Panc1 (cell line): ENCODE measurements at regions not wholly inside any gene's neighbourhood (a gene's known extent, or its start where the extent isn't known, plus 50 kb on each side); places are given as distances from the start of the nearest gene placed in this dataset.

ENCODE experiments used
- ATAC-seq: fragments of 200-7000 bp; cut with Tn5 transposase; 2 replicates; pipeline ENCODE4 v1.9.1; 2020; ENCODE audit warnings: mild to moderate bottlenecking, moderate library complexity
- BruUV-seq: library from RNA; stranded (reverse); fragments of 400-500 nt; replicated peaks from 2 replicates; lab custom pipeline; 2021; lab: Mats Ljungman, UMichigan
- CTCF ChIA-PET: fragments of 300-600 bp; sonication (Branson Sonifier 250); formaldehyde crosslinking; loops from one replicate; lab custom pipeline; 2022; ENCODE audit warnings: antibody characterized with exemption; lab: Charles Lee
- POLR2A ChIA-PET: fragments of 300-600 bp; sonication (Branson Sonifier 250); formaldehyde crosslinking; loops from one replicate; lab custom pipeline; 2022; ENCODE audit warnings: antibody characterized with exemption; lab: Charles Lee
- DNase-seq: peaks from one replicate; pipeline ENCODE4 v3.0.0-alpha.2; 2010; ENCODE audit warnings: low read depth, low spot score
- H3K27ac ChIP-seq: 2 replicates; pipeline ENCODE4 v1.5.1; 2011; ENCODE audit warnings: mild to moderate bottlenecking, low read length, inconsistent platforms
- H3K27me3 ChIP-seq: fragments of 200-500 bp; sonication (Bioruptor generic); 2 replicates; pipeline ENCODE4 v1.6.0; 2014; ENCODE audit warnings: low read length, inconsistent platforms; ENCODE audit not compliant: control insufficient read depth, insufficient read depth
- H3K36me3 ChIP-seq: fragments of 200-500 bp; sonication (Bioruptor generic); 2 replicates; pipeline ENCODE4 v1.5.1; 2014; ENCODE audit warnings: inconsistent platforms, mild to moderate bottlenecking, low read length, moderate library complexity; ENCODE audit not compliant: control insufficient read depth, insufficient read depth
- H3K4me1 ChIP-seq: 2 replicates; pipeline ENCODE4 v1.5.1; 2011; ENCODE audit warnings: inconsistent platforms, mild to moderate bottlenecking, low read length, moderate library complexity; ENCODE audit not compliant: control insufficient read depth, insufficient read depth
- H3K4me3 ChIP-seq, 2 experiments: 2 replicates each; pipeline ENCODE4 v1.5.1; 2011 to 2012; ENCODE audit warnings: low read depth in 2 of 2, low read length in 2 of 2, mild to moderate bottlenecking in 2 of 2, inconsistent platforms in 1 of 2, moderate library complexity in 1 of 2
- H3K9me3 ChIP-seq: fragments of 200-500 bp; sonication (Bioruptor generic); 2 replicates; pipeline ENCODE4 v1.5.1; 2014; ENCODE audit warnings: low read depth, mild to moderate bottlenecking, inconsistent platforms, low read length, moderate library complexity; ENCODE audit not compliant: control insufficient read depth, insufficient read depth
- CTCF ChIP-seq: fragments of 450-650 bp; IDR thresholded peaks from 2 replicates; pipeline ENCODE4 v1.5.1; 2017; ENCODE audit warnings: mild to moderate bottlenecking
- REST ChIP-seq, 2 experiments: IDR thresholded peaks; 2 replicates each; pipeline ENCODE4 v1.6.1; 2011 to 2012; ENCODE audit warnings: low read depth in 2 of 2, control low read depth in 1 of 2, low read length in 1 of 2, mild to moderate bottlenecking in 1 of 2, moderate library complexity in 1 of 2; ENCODE audit not compliant: insufficient read depth in 1 of 2
- SIN3A ChIP-seq: IDR thresholded peaks from 2 replicates; pipeline ENCODE4 v1.6.1; 2012; ENCODE audit warnings: low read depth, mild to moderate bottlenecking, low read length, moderate library complexity, borderline replicate concordance; ENCODE audit not compliant: insufficient read depth
- TCF7L2 ChIP-seq: IDR thresholded peaks from 2 replicates; pipeline ENCODE4 v1.6.1; 2011; ENCODE audit warnings: mild to moderate bottlenecking, low read depth, low read length, inconsistent platforms
- in situ Hi-C: cut with HindIII; loops from 2 replicates; pipeline ENCODE4 v1.10.0; 2016; ENCODE audit warnings: low sequenced_read_pairs, low pct_unique_long_range_greater_than_20kb
- intact Hi-C: fragments of 100-400 bp; cut with micrococcal nuclease; formaldehyde crosslinking; loops from one replicate; pipeline ENCODE4 v1.10.0; 2022; ENCODE audit not compliant: unreplicated experiment

- ChIA-PET CTCF (interaction anchor here (0.6 to 1.7 kb wide), 3 partner anchors 107 to 237 kb away, joined by 3 to 7 read pairs (median 6); no protein-coding TSS in a partner anchor), POLR2A (no interaction called here)
- H3K27ac ChIP-seq, result no peak overlapping the region
- H3K36me3 ChIP-seq, result no peaks in the 10 kb centered on the region
- no peak for TF ChIP-seq REST (IDR thresholded peaks at IDR 0.05; ENCODE audit: insufficient read depth in 1 of 2, low read depth in 2 of 2, low read length in 1 of 2)
- no peaks in the 10 kb centered on the region for H3K27me3 ChIP-seq
- intact Hi-C loops (no loop called here), in situ Hi-C loops (no loop called here)
- no peaks in the 10 kb centered on the region for H3K9me3 ChIP-seq
- H3K4me1 ChIP-seq, result peaks cover 14% of the 10 kb centered on the region
- ATAC-seq (no peak), DNase-seq (no peak)
- no peak overlapping the region for H3K4me3 ChIP-seq
- BruUV-seq, result no TSS peak
These were observed 66.7 kb upstream of the LMO1 start for GRCh38 chr11:8330404-8330803.

GRCh38 chr11:8329847-8330361 is 66.2 kb upstream of the LMO1 start:
- ATAC-seq, result no peak
- Histone ChIP-seq H3K36me3 (no peaks in the 10 kb centered on the region), H3K4me3 (no peak overlapping the region), H3K27me3 (no peaks in the 10 kb centered on the region), H3K4me1 (peaks cover 14% of the 10 kb centered on the region), H3K27ac (no peak overlapping the region), H3K9me3 (no peaks in the 10 kb centered on the region)
- TF ChIP-seq CTCF (no peak), TCF7L2 (no peak), REST (IDR thresholded peaks at IDR 0.05; ENCODE audit: insufficient read depth in 1 of 2, low read depth in 2 of 2, low read length in 1 of 2) (no peak), SIN3A (no peak)
- ChIA-PET POLR2A (no interaction called here), CTCF (interaction anchor here (0.6 to 1.7 kb wide), 2 partner anchors 108 to 237 kb away, joined by 5 to 7 read pairs; no protein-coding TSS in a partner anchor)
- intact Hi-C loops (no loop called here), in situ Hi-C loops (no loop called here)
- no TSS peak for BruUV-seq
- no peak for DNase-seq
